ENCODE measurements at regions not wholly inside any gene's neighbourhood (a gene's known extent, or its start where the extent isn't known, plus 50 kb on each side); places are given as distances from the start of the nearest gene placed in this dataset.

DNA sequence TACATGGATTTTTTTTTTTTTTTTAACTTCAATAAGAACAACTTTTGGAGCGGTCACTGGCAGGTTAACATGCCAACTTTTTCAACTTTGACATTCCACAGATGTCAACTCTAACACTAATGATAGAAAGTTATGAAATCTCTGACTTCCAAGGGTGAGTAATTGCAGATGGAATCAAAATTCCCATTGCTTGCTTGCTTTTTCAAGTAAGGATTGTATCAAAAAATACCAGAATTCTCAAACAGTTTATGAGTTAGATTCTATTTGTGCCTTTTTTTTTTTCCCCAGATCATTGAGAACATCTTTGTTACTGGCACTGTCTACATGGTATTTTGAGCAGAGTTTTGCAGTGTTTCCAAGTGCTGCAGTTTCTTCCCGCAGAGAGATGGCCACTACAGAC is 50.3 kb upstream of the OTUD4 start:
- DNase-seq = no peak
